Neuronal stem cell (in vitro differentiated cells): ENCODE measurements at regions not wholly inside any gene's neighbourhood (a gene's known extent, or its start where the extent isn't known, plus 50 kb on each side); places are given as distances from the start of the nearest gene placed in this dataset.
"Not testable (repeated sequence)": the region's sequence is repeated elsewhere in the genome, so short reads cannot be mapped to it uniquely, and the experiment has no call there.

Experiments used
- DNase-seq: peaks from one replicate; pipeline ENCODE4 v3.0.0-alpha.2; 2013; ENCODE audit warnings: low spot score
- H2AFZ ChIP-seq: one replicate; pipeline ENCODE4 v1.6.1; 2013; ENCODE audit warnings: mild to moderate bottlenecking, low read length, inconsistent platforms
- H2AK5ac ChIP-seq: 2 replicates; pipeline ENCODE4 v1.6.1; 2013; ENCODE audit warnings: low read depth, mild to moderate bottlenecking, inconsistent platforms, low read length, moderate library complexity, mixed read lengths
- H2BK120ac ChIP-seq: 2 replicates; pipeline ENCODE4 v1.6.1; 2013; ENCODE audit warnings: low read depth, mild to moderate bottlenecking, inconsistent platforms, low read length, moderate library complexity, mixed read lengths
- H2BK12ac ChIP-seq: one replicate; pipeline ENCODE4 v1.6.1; 2013; ENCODE audit warnings: low read length, inconsistent platforms
- H2BK15ac ChIP-seq: 2 replicates; pipeline ENCODE4 v1.6.1; 2013; ENCODE audit warnings: mild to moderate bottlenecking, low read length, inconsistent platforms, mixed read lengths
- H2BK5ac ChIP-seq: one replicate; pipeline ENCODE4 v1.6.1; 2013; ENCODE audit warnings: inconsistent platforms, mild to moderate bottlenecking, low read length, moderate library complexity
- H3K14ac ChIP-seq: one replicate; pipeline ENCODE4 v1.6.1; 2013; ENCODE audit warnings: low read length, inconsistent platforms
- H3K18ac ChIP-seq: 2 replicates; pipeline ENCODE4 v1.6.1; 2013; ENCODE audit warnings: low read length, inconsistent platforms
- H3K23ac ChIP-seq: 2 replicates; pipeline ENCODE4 v1.6.1; 2013; ENCODE audit warnings: low read depth, mild to moderate bottlenecking, mixed read lengths, low read length, inconsistent platforms; ENCODE audit not compliant: poor library complexity
- H3K27ac ChIP-seq: replicated peaks from 3 replicates; pipeline ENCODE4 v1.5.1; 2013; ENCODE audit warnings: low read length, inconsistent platforms
- H3K27me3 ChIP-seq, 3 experiments: 2 replicates each; pipeline ENCODE4 v1.6.1; 2013; ENCODE audit warnings: low read length in 3 of 3, mild to moderate bottlenecking in 2 of 3, inconsistent platforms in 1 of 3, low read depth in 1 of 3, mixed read lengths in 1 of 3, moderate library complexity in 1 of 3; ENCODE audit not compliant: control insufficient read depth in 3 of 3, insufficient read depth in 3 of 3
- H3K36me3 ChIP-seq, 2 donors: replicated peaks in 1 of 2; 2 replicates each; pipeline ENCODE4 v1.6.1; 2013; ENCODE audit warnings: low read length in 2 of 2; ENCODE audit not compliant: control insufficient read depth in 2 of 2, insufficient read depth in 2 of 2
- H3K4ac ChIP-seq: 2 replicates; pipeline ENCODE4 v1.6.1; 2013; ENCODE audit warnings: inconsistent platforms, mild to moderate bottlenecking, low read length, moderate library complexity
- H3K4me1 ChIP-seq, 2 donors: 1 replicate in 1 of 2; 2 replicates in 1 of 2; pipeline ENCODE4 v1.6.1; 2013; ENCODE audit warnings: low read length in 2 of 2, low read depth in 1 of 2; ENCODE audit not compliant: control insufficient read depth in 2 of 2, insufficient read depth in 1 of 2
- H3K4me2 ChIP-seq: one replicate; pipeline ENCODE4 v1.6.1; 2013; ENCODE audit warnings: mild to moderate bottlenecking, low read length, inconsistent platforms; ENCODE audit not compliant: insufficient read depth, poor library complexity, severe bottlenecking
- H3K4me3 ChIP-seq, 2 donors: 2 replicates each; pipeline ENCODE4 v1.5.1; 2013; ENCODE audit warnings: low read length in 2 of 2, mild to moderate bottlenecking in 2 of 2, inconsistent platforms in 1 of 2, moderate library complexity in 1 of 2
- H3K79me1 ChIP-seq: one replicate; pipeline ENCODE4 v1.6.1; 2013; ENCODE audit warnings: low read depth, mild to moderate bottlenecking, inconsistent platforms, low read length, moderate library complexity
- H3K9ac ChIP-seq: one replicate; pipeline ENCODE4 v1.6.1; 2013; ENCODE audit warnings: mild to moderate bottlenecking, low read depth, low read length, inconsistent platforms; ENCODE audit not compliant: poor library complexity
- H3K9me3 ChIP-seq, 2 donors: replicated peaks in 1 of 2; 2 replicates each; pipeline versions ENCODE3 to v1.6.1; 2013; ENCODE audit warnings: low read length in 2 of 2, mild to moderate bottlenecking in 2 of 2, inconsistent platforms in 1 of 2, low read depth in 1 of 2, mixed read lengths in 1 of 2, moderate library complexity in 1 of 2; ENCODE audit not compliant: control insufficient read depth in 2 of 2, insufficient read depth in 1 of 2
- H4K8ac ChIP-seq: one replicate; pipeline ENCODE4 v1.6.1; 2013; ENCODE audit warnings: low read depth, mild to moderate bottlenecking, inconsistent platforms, low read length, moderate library complexity
- H4K91ac ChIP-seq: one replicate; pipeline ENCODE4 v1.6.1; 2013; ENCODE audit warnings: low read length, low read depth, mild to moderate bottlenecking, inconsistent platforms; ENCODE audit not compliant: poor library complexity
- WGBS, 2 donors: extraction: QIAGEN DNeasy Blood & Tissue Kit; methylation state at CpG; one replicate each; pipeline ENCODE4 v1.1.7; 2013; ENCODE audit warnings: missing lambda C conversion rate in 2 of 2, mixed read lengths in 1 of 2; ENCODE audit not compliant: insufficient read length in 2 of 2, insufficient replicate concordance in 1 of 2; ENCODE audit errors: extremely low coverage in 2 of 2; 5-methylcytosine and 5-hydroxymethylcytosine counted together

GRCh38 chr3:177351757-177352158 lies 154.5 kb upstream of the TBL1XR1 start:
- no CpG with 5 or more reads among the region's 3 CpGs for WGBS, 2 donors

DNA sequence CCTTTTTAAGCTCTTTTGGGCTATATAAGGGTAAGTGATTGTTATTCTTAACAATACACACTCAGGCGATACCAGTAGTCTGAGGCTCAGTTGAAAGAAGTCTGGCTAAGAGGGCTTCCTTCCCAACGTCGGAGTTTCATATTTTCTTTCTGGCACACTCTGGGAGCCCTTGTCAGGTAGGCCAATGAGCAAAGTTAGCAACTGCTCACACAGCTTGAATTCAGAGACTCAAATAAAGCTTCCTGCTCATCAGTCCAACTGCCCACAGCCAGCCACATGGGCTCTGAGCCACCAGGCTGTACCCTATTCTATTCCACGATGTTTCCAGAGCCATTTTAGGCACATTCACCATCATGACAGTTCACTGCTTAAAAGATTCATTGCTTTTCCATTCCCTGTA lies 155.1 kb upstream of the TBL1XR1 start:
- Histone ChIP-seq H3K27ac (no peak overlapping the region), H4K91ac (no peak overlapping the region)
- no CpG with 5 or more reads among the region's 4 CpGs for WGBS, 2 donors

More at GRCh38 chr3:177351757-177352158, 154.5 kb upstream of the TBL1XR1 start:
- Histone ChIP-seq H3K4me2 (no peak overlapping the region), H4K8ac (no peak overlapping the region), H2BK120ac (no peak overlapping the region), H3K4me1 (peaks cover under 1 to 4% of the 10 kb centered on the region in 2 donors), H2AFZ (no peak overlapping the region), H3K79me1 (no peaks in the 10 kb centered on the region), H3K4ac (no peak overlapping the region), H3K27ac (no peak overlapping the region), H3K4me3 (no peak overlapping the region), H2AK5ac (no peak overlapping the region), H3K36me3 (no peaks in the 10 kb centered on the region), H3K9ac (no peak overlapping the region), H3K9me3 (peaks cover 0 to 2% of the 10 kb centered on the region in 2 donors), H2BK12ac (no peak overlapping the region), H4K91ac (no peak overlapping the region), H3K18ac (no peak overlapping the region), H2BK15ac (no peak overlapping the region), H3K23ac (no peak overlapping the region), H3K27me3 (no peaks in the 10 kb centered on the region), H3K14ac (no peak overlapping the region), H2BK5ac (no peak overlapping the region)
- DNase-seq: no peak

GRCh38 chr3:177353140-177353539 lies 155.9 kb upstream of the TBL1XR1 start:
- no peak overlapping the region for H3K23ac ChIP-seq
- H2BK15ac ChIP-seq: no peak overlapping the region
- H3K9me3 ChIP-seq: peaks cover 0 to 2% of the 10 kb centered on the region in 2 donors
- H3K27ac ChIP-seq: no peak overlapping the region
- no peak overlapping the region for H2AFZ ChIP-seq
- no peak for DNase-seq
- no peak overlapping the region for H3K4me2 ChIP-seq
- no peak overlapping the region for H3K14ac ChIP-seq
- no peak overlapping the region for H3K4ac ChIP-seq
- no peaks in the 10 kb centered on the region for H3K27me3 ChIP-seq
- H3K36me3 ChIP-seq: no peaks in the 10 kb centered on the region
- peaks cover 7 to 14% of the 10 kb centered on the region in 2 donors for H3K4me1 ChIP-seq
- H3K79me1 ChIP-seq: no peaks in the 10 kb centered on the region
- no peak overlapping the region for H2BK12ac ChIP-seq
- H4K91ac ChIP-seq: no peak overlapping the region
- H3K18ac ChIP-seq: no peak overlapping the region
- H2BK5ac ChIP-seq: no peak overlapping the region
- WGBS, 2 donors: no CpG with 5 or more reads among the region's 8 CpGs
- no peak overlapping the region for H3K9ac ChIP-seq
- H2AK5ac ChIP-seq: no peak overlapping the region
- H4K8ac ChIP-seq: no peak overlapping the region
- no peak overlapping the region for H3K4me3 ChIP-seq
- H2BK120ac ChIP-seq: no peak overlapping the region

More for the DNA sequence above, 155.1 kb upstream of the TBL1XR1 start:
- Histone ChIP-seq H3K36me3 (no peaks in the 10 kb centered on the region), H3K4me3 (no peak overlapping the region), H3K14ac (no peak overlapping the region), H2AK5ac (no peak overlapping the region), H3K79me1 (no peaks in the 10 kb centered on the region), H3K4ac (no peak overlapping the region), H2BK15ac (no peak overlapping the region), H2BK120ac (no peak overlapping the region), H2BK5ac (no peak overlapping the region), H3K9ac (no peak overlapping the region), H2AFZ (no peak overlapping the region), H3K18ac (no peak overlapping the region), H3K9me3 (peaks cover 0 to 2% of the 10 kb centered on the region in 2 donors), H3K4me1 (peaks cover 6 to 7% of the 10 kb centered on the region in 2 donors), H3K4me2 (no peak overlapping the region), H3K27me3 (no peaks in the 10 kb centered on the region), H3K23ac (no peak overlapping the region), H2BK12ac (no peak overlapping the region), H4K8ac (no peak overlapping the region)
- no peak for DNase-seq

GRCh38 chr3:177353879-177354278 lies 156.6 kb upstream of the TBL1XR1 start:
- DNase-seq, H2BK12ac ChIP-seq, H2AK5ac ChIP-seq, H2BK120ac ChIP-seq, H3K9ac ChIP-seq, H2BK5ac ChIP-seq, H3K9me3 ChIP-seq, H2AFZ ChIP-seq, H4K91ac ChIP-seq, H4K8ac ChIP-seq, H3K79me1 ChIP-seq, H2BK15ac ChIP-seq, H3K4me3 ChIP-seq, H3K4me2 ChIP-seq, H3K27me3 ChIP-seq, H3K23ac ChIP-seq, H3K27ac ChIP-seq, H3K14ac ChIP-seq, H3K18ac ChIP-seq, H3K4ac ChIP-seq, H3K36me3 ChIP-seq: not testable (repeated sequence)
- H3K4me1 ChIP-seq: peaks cover 13 to 18% of the 10 kb centered on the region in 2 donors
- no CpG with 5 or more reads among the region's 3 CpGs for WGBS, 2 donors
